ENCODE measurements at regions not wholly inside any gene's neighbourhood (a gene's known extent, or its start where the extent isn't known, plus 50 kb on each side); places are given as distances from the start of the nearest gene placed in this dataset.

DNA sequence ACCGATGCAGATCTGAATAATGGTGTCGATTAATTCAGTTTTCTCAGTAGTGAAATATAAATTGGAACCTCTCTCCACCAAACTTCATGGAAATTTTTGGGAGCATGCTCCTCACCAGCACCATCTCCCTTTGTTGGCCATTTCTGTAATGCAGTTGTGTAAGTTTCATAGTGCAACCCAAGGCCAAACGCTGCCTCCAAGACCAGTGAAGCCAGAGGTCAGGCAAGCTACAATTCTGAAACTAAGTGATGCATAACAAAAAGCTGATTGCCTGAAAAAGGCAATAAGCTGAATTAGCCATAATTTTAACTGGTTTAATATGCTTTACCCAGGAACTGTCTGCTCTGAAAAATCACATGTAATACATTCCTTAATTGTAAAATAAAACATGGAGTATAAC lies 138.3 kb upstream of the TACR1 start:
- TF ChIP-seq POLR2A (IDR thresholded peaks at IDR 0.05; ENCODE audit: low read depth, low read length) (no peak), TAF1 (IDR thresholded peaks at IDR 0.05; ENCODE audit: low read depth, low read length) (no peak), POLR2AphosphoS5 (IDR thresholded peaks at IDR 0.05; ENCODE audit: low read depth, low read length) (no peak), SPI1 (IDR thresholded peaks at IDR 0.05; ENCODE audit: low read depth, low read length) (no peak), POU2F2 (IDR thresholded peaks at IDR 0.05; ENCODE audit: low read depth, low read length) (no peak), PAX5 (IDR thresholded peaks at IDR 0.05; ENCODE audit: insufficient read depth, low read length, severe bottlenecking) (no peak)
